Hepatocyte (in vitro differentiated cells): ENCODE measurements at regions not wholly inside any gene's neighbourhood (a gene's known extent, or its start where the extent isn't known, plus 50 kb on each side); places are given as distances from the start of the nearest gene placed in this dataset.

ENCODE experiments used
- CTCF ChIP-seq: fragments of 200-600 bp; sonication (generic); IDR thresholded peaks from 2 replicates; pipeline ENCODE4 v1.5.1; 2016; ENCODE audit warnings: antibody characterized with exemption, mild to moderate bottlenecking; ENCODE audit not compliant: poor library complexity
- EZH2 ChIP-seq: fragments of 200-600 bp; sonication (generic); IDR thresholded peaks from 2 replicates; pipeline ENCODE4 v1.6.1; 2016; ENCODE audit warnings: antibody characterized with exemption, mild to moderate bottlenecking, borderline replicate concordance

GRCh38 chr6:144739873-144740272 is 454.7 kb downstream of the UTRN start:
- no peak for TF ChIP-seq EZH2
- TF ChIP-seq CTCF: no peak
